ENCODE measurements at regions not wholly inside any gene's neighbourhood (a gene's known extent, or its start where the extent isn't known, plus 50 kb on each side); places are given as distances from the start of the nearest gene placed in this dataset.

GRCh38 chr15:61459785-61460707 is 230.9 kb upstream of the RORA start:
- DNase-seq = no peak

- DNase-seq = no peak
Observed at GRCh38 chr15:61457050-61457733, 228.1 kb upstream of the RORA start.

GRCh38 chr15:61449186-61449702 is 220.1 kb upstream of the RORA start:
- DNase-seq = no peak

- DNase-seq = no peak
Observed at GRCh38 chr15:61447981-61448380, 218.9 kb upstream of the RORA start.

GRCh38 chr15:61444585-61444984 is 215.5 kb upstream of the RORA start:
- no peak for DNase-seq

GRCh38 chr15:61442821-61443220 is 213.7 kb upstream of the RORA start:
- no peak for DNase-seq

DNA sequence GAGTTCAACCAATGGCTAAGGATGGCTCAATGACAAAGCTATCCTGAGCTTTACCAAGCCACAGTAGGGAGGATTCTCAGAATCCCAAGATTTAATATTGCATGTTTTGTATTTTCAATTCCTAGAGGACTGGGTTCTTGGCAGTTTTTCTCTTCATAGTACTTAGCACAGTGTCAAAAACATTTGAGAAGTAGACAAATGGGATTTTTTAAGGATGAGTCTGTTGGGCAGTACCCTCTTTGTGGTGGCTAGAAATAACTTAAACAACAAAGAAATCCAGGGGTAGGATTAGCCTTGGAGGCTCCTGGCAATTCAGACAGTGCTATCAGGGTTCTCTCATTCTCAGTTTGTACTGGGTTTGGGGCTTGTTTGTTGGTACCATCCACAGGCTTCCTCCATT is 212.8 kb upstream of the RORA start:
- no peak for DNase-seq

- no peak for DNase-seq
Observed at GRCh38 chr15:61426466-61426865, 197.4 kb upstream of the RORA start.

DNA sequence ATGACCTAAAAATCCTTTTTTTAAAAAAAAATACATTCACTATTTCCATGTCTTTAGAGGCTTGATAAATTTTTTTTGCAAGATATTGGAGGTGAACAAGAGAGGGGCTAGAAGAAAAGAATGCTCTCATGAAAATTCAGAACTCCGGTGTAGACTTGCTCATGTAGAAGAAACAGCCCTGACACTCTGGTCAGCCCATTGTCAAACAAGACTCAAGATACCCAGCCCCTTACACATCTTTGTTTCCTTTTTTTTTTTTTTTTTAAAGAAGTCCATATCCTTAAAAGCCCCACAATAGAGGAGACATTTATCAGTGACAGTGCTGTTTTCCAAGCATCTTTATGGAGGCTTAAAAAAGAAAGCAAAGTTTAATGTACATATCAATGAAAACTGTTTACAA is 196.8 kb upstream of the RORA start:
- no peak for DNase-seq

GRCh38 chr15:61422773-61423172 is 193.7 kb upstream of the RORA start:
- no peak for DNase-seq

DNA sequence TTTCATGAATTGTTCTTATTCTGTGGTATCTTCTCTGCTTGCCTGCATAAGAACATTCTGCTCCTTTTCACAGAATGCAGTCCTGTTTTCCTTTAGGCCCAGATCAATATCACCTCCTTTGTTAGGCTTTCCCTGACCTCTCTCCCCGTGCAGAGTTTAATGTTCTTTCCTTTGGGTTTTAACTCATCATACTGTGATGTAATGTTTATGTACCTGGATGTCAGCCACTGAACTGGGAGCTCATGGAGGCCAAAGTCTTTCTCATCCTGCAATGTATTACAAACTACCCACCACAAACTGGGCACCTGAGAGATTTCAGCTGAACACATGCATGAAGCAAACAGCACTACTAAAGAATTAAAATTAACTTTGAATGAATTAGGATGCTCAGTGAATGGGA is 192.8 kb upstream of the RORA start:
- DNase-seq = no peak

DNA sequence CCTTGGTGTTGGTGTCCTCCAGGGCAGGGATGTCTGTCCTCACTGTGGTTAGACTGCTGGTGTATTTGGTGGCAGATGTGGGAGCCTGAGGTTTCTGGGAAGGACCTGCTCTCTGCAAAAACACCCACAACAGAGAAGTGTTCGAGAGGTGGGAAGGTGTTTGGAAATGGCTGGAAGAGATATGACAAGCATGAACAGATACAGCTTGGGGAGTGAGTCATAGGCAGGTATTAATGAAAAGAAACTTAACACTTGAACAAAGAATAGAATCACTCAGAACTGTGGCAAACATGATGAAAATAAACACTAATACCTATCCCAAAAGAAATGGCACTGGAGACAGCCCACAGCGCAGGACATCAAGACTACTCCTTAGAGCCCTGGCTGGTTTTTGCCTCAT is 192.4 kb upstream of the RORA start:
- DNase-seq = no peak

DNA sequence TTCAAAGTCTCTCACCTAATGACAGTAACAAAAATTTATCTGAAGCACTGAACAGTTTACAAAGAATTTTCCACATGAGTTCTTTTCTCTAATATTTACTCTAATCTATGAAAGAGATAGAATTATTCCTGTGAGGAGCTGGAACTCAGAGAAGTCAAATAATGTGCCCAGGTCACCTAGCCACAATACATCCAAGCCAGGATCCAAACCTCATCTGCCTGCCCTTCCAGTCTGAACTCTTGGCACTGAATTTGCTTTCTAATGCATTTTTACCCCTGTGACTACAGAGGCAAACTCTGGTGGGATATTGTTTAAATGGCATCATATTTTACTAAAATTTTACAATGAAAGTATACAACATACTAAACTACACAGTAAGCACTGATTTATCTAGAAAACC is 191.4 kb upstream of the RORA start:
- no peak for DNase-seq

DNA sequence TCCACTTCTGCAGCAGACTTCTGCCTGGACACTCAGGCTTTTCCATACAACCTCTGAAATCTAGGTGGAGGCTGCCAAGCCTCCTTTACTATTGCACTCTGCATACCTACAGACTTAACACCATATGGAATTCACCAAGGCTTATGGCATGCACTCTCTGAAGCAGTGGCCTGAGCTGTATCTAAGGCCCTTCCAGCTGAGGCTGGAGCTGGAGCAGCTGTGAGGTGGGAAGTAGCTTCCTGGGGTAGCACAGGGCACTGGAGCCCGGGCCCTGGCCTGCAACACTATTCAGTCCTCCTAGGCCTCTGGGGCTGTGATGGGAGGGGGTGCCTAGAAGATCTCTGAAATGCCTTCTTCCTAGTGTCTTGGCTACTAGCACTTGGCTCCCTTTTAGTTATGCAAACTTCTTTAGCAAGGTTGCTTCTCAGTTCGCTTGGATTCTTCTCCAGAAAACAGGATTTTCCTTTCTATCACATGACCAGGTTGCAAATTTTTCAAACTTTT is 186.6 kb upstream of the RORA start:
- DNase-seq = no peak

DNA sequence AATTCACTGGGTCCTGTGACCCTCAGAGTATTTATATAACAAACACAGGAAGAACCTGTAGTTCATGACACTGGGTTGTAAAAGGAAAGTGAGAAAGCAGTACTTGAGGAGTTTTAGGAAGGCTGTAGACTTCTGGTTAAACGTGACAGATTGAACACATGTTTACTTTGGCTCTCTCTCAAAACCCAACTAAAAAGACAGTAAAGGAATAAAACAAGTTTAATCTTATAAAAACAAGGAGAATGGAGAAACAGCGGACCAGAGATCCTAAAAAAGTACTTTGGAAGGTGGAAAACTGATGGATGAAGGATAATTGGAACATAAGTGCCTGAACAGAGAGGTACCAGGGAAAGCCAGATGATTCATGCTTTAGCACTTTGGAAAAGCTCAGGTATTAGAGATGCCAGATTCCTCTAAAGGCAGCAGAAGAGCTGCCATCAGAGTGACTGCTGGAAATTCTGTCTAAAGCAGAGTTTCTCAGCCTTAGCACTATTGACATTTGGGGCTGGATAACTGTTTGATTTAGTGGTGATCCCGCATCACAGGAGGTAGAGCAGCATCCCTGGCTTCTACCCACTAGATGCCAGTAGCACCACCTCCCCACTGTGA is 182.9 kb upstream of the RORA start:
- no peak for DNase-seq

- no peak for DNase-seq
Observed at GRCh38 chr15:61410662-61411061, 181.6 kb upstream of the RORA start.

- DNase-seq = no peak
Observed at GRCh38 chr15:61404567-61404966, 175.5 kb upstream of the RORA start.

GRCh38 chr15:61403884-61404283 is 174.8 kb upstream of the RORA start:
- no peak for DNase-seq

DNA sequence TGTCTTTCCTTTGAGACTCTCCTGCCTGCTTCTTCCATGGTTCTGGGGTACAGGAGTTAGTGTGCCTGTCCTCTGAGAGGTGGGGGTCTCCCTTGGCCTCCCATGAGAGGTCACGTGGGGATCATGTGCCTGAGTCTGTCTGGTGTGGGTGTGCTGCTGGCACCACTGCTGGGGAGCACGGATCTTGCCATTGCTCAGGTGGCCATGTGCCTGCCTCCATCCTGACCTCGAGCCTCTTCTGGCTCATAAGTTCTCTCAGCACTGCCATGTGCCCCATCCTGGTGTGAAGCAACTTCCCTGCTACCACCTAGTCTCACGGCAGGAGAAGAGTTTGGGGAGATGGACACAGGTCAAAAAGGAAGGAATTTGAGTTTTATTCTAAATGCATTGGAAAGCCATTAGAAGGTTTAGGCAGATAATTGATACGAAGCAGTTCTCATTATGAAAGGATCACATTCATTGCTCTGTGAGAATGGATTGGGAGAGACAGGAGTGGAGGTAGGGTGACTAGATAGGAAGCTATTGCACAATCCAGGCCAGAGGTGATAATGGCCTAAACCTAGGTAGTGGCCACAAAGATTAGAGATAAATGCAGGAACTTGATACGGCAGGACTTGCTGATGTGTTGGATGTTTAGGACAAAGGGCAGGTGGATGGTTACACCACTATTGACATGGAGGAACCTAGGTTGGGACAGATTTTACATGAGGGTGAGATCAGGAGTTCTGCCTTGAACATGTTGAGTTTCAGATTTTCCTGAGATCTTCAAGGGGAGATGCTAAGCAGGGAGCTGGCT is 173.0 kb upstream of the RORA start:
- no peak for DNase-seq

DNA sequence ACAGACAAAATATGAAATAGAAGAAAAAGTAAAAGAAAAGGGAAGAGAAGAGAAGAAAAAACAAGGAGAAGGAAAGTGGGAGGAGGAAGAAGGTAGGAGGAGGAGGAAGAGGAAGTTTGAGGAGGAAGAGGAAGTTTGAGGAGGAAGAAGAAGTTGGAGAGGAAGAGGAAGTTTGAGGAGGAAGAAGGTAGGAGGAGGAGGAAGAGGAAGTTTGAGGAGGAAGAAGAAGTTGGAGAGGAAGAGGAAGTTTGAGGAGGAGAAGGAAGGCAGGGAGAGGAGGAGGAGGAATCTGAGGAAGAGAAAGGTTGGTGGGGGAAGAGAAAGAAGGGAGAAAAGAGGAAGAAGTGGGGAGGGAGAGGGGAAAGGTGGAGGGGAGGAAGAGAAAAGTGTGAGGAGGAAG is 169.2 kb upstream of the RORA start:
- no peak for DNase-seq

- no peak for DNase-seq
Observed at GRCh38 chr15:61396235-61396919, 167.3 kb upstream of the RORA start.

DNA sequence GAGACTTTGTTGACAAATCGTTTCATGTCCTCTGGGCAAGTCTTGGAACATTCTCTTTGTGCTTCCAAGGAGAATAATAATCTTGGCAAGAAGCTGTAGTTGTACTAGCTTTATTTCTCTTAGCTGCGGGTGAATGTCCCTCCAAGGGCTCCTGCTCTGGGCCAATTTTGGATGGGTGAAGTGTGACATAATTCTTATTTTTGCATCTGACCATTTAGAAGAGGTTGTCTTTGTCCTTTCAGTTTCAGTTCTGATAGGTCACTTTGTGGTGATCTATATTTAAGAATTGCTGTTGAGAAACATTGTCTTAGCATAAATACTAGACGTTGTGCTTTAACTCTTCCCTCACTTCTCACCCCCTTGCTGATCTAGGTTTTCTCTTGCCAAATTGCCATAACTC is 164.8 kb upstream of the RORA start:
- DNase-seq = no peak

All from NCI-H2171 (cell line).